SK-N-SH treated with all-trans-retinoic acid at 6 μM for 48 hours (cell line): ENCODE measurements at regions not wholly inside any gene's neighbourhood (a gene's known extent, or its start where the extent isn't known, plus 50 kb on each side); places are given as distances from the start of the nearest gene placed in this dataset.

Source experiments
- CREB5 ChIP-seq: fragments of 250-450 bp; sonication (Bioruptor Pico); IDR thresholded peaks from 2 replicates; pipeline ENCODE4 v1.5.1; 2020; ENCODE audit warnings: low read depth, mild to moderate bottlenecking, moderate library complexity
- PATZ1 ChIP-seq: fragments of 250-450 bp; sonication (Bioruptor Pico); IDR thresholded peaks from 2 replicates; pipeline ENCODE4 v1.8.0; 2020; ENCODE audit warnings: mild to moderate bottlenecking, moderate library complexity, borderline replicate concordance
- POU6F1 ChIP-seq: fragments of 250-450 bp; sonication (Bioruptor Pico); IDR thresholded peaks from 2 replicates; pipeline ENCODE4 v1.8.0; 2021; ENCODE audit warnings: low read depth, mild to moderate bottlenecking, moderate library complexity, borderline replicate concordance
- PPARA ChIP-seq: fragments of 250-450 bp; sonication (Bioruptor Pico); IDR thresholded peaks from 2 replicates; pipeline ENCODE4 v1.5.0; 2020; ENCODE audit warnings: mild to moderate bottlenecking, borderline replicate concordance
- TCF4 ChIP-seq: fragments of 250-450 bp; sonication (Bioruptor Pico); IDR thresholded peaks from 2 replicates; pipeline ENCODE4 v1.8.0; 2021; ENCODE audit warnings: mild to moderate bottlenecking, moderate library complexity, borderline replicate concordance
- ZFP3 ChIP-seq: fragments of 250-450 bp; sonication (Bioruptor Pico); IDR thresholded peaks from 2 replicates; pipeline ENCODE4 v1.5.0; 2020; ENCODE audit warnings: mild to moderate bottlenecking, moderate library complexity
- ZFP30 ChIP-seq: fragments of 450-650 bp; formaldehyde crosslinking; IDR thresholded peaks from 2 replicates; pipeline ENCODE4 v1.5.0; 2022; ENCODE audit warnings: mild to moderate bottlenecking, moderate library complexity

GRCh38 chr3:182620723-182621434, 172.4 kb upstream of the ATP11B start:
- no peak for TF ChIP-seq ZFP30 (CRISPR knock-in tag)
- no peak for TF ChIP-seq CREB5 (CRISPR knock-in tag)
- TF ChIP-seq TCF4, result no peak
- TF ChIP-seq ZFP3 (CRISPR knock-in tag), result no peak
- no peak for TF ChIP-seq PPARA (CRISPR knock-in tag)
- TF ChIP-seq PATZ1 (CRISPR knock-in tag), result no peak
- no peak for TF ChIP-seq POU6F1 (CRISPR knock-in tag)
